ENCODE measurements at regions not wholly inside any gene's neighbourhood (a gene's known extent, or its start where the extent isn't known, plus 50 kb on each side); places are given as distances from the start of the nearest gene placed in this dataset.

- no peak overlapping the region for H2AFZ ChIP-seq (ENCODE audit: low read depth, low read length, poor library complexity, severe bottlenecking)
- no peak overlapping the region for H3K27ac ChIP-seq (ENCODE audit: low read depth, low read length)
- no peaks in the 10 kb centered on the region for H4K20me1 ChIP-seq (ENCODE audit: insufficient read depth)
- no peak overlapping the region for H3K9ac ChIP-seq (ENCODE audit: low read length)
- peaks cover 34% of the 10 kb centered on the region for H3K27me3 ChIP-seq (ENCODE audit: insufficient read depth, low read length)
- BruUV-seq (replicated peaks) = no TSS peak
- no peak for ATAC-seq
- DNase-seq (ENCODE audit: low read depth, low spot score) = no peak
- no peaks in the 10 kb centered on the region for H3K9me2 ChIP-seq (ENCODE audit: insufficient read depth)
- no peak overlapping the region for H3K4me3 ChIP-seq (replicated peaks in 1 of 2; ENCODE audit: low read depth in 1 of 2, low read length in 2 of 2)
- TF ChIP-seq RAD21 (IDR thresholded peaks at IDR 0.05; ENCODE audit: low read depth) (no peak), REST (IDR thresholded peaks at IDR 0.05; ENCODE audit: low read depth) (no peak), ZFX (IDR thresholded peaks at IDR 0.05) (no peak), CBX3 (IDR thresholded peaks at IDR 0.05; ENCODE audit: low read depth) (no peak), POLR2AphosphoS5 (IDR thresholded peaks at IDR 0.05; ENCODE audit: low read depth, low read length) (no peak), ATF3 (IDR thresholded peaks at IDR 0.05) (no peak), SRF (IDR thresholded peaks at IDR 0.05; ENCODE audit: low read depth) (no peak), SP1 (IDR thresholded peaks at IDR 0.05; ENCODE audit: low read depth) (no peak), POLR2A (IDR thresholded peaks at IDR 0.05; ENCODE audit: borderline replicate concordance, extremely low read depth, insufficient read depth, insufficient read length) (no peak), CEBPB (IDR thresholded peaks at IDR 0.05; ENCODE audit: low read depth) (no peak)
- no peaks in the 10 kb centered on the region for H3K79me2 ChIP-seq (ENCODE audit: insufficient read depth, low read length)
- H3K36me3 ChIP-seq (ENCODE audit: control insufficient read depth in 1 of 2, insufficient read depth in 2 of 2, low read length in 2 of 2) = no peaks in the 10 kb centered on the region
- H3K4me2 ChIP-seq (ENCODE audit: low read length) = no peak overlapping the region
- POLR2A ChIA-PET = no interaction called here
- no peaks in the 10 kb centered on the region for H3K9me3 ChIP-seq (ENCODE audit: control insufficient read depth in 1 of 2, insufficient read depth in 1 of 2, low read depth in 1 of 2, low read length in 2 of 2)
- intact Hi-C loops (cut with micrococcal nuclease) = no loop called here
- CTCF ChIA-PET = no interaction called here
- no peaks in the 10 kb centered on the region for H3K4me1 ChIP-seq (ENCODE audit: control insufficient read depth in 1 of 2, insufficient read depth in 2 of 2, low read length in 2 of 2)
- RAD21 ChIA-PET (ENCODE audit: low non-redundant PET in 1 of 2, low total read pairs in 2 of 2, uncharacterized antibody in 2 of 2, unreplicated experiment in 2 of 2) = no interaction called here
Measured at GRCh38 chr9:120100595-120100994, 479.4 kb downstream of the CDK5RAP2 start.

Measured in HCT116 (cell line).